Stromal cell of bone marrow (primary cell): ENCODE measurements at regions not wholly inside any gene's neighbourhood (a gene's known extent, or its start where the extent isn't known, plus 50 kb on each side); places are given as distances from the start of the nearest gene placed in this dataset.
"Not testable (repeated sequence)": the region's sequence is repeated elsewhere in the genome, so short reads cannot be mapped to it uniquely, and the experiment has no call there.

Source experiments
- DNase-seq: peaks from one replicate; pipeline ENCODE4 v3.0.0-alpha.2; 2012; ENCODE audit warnings: low read depth

- DNase-seq: not testable (repeated sequence)
Observed at GRCh38 chr3:16077146-16077545, 97.3 kb upstream of the GALNT15 start.

- DNase-seq: not testable (repeated sequence)
Observed at GRCh38 chr3:16077681-16078080, 96.8 kb upstream of the GALNT15 start.

- DNase-seq: peak; percentile 91
Observed at GRCh38 chr3:16079519-16079918, 95.0 kb upstream of the GALNT15 start.

- DNase-seq: no peak
Observed at GRCh38 chr3:16081661-16082060, 92.8 kb upstream of the GALNT15 start.

- no peak for DNase-seq
Observed at GRCh38 chr3:16084887-16085286, 89.6 kb upstream of the GALNT15 start.

- no peak for DNase-seq
Observed at GRCh38 chr3:16085410-16085809, 89.1 kb upstream of the GALNT15 start.

- no peak for DNase-seq
Observed at GRCh38 chr3:16085884-16086608, 88.4 kb upstream of the GALNT15 start.

GRCh38 chr3:16086690-16087089, 87.8 kb upstream of the GALNT15 start:
- no peak for DNase-seq

GRCh38 chr3:16088496-16088895, 86.0 kb upstream of the GALNT15 start:
- DNase-seq: peak; percentile 57

- no peak for DNase-seq
Observed at GRCh38 chr3:16089521-16089920, 85.0 kb upstream of the GALNT15 start.

- peak; percentile 95 for DNase-seq
Observed at GRCh38 chr3:16090024-16090423, 84.5 kb upstream of the GALNT15 start.

GRCh38 chr3:16090706-16091105, 83.8 kb upstream of the GALNT15 start:
- no peak for DNase-seq

- DNase-seq: no peak
Observed at GRCh38 chr3:16092923-16093322, 81.6 kb upstream of the GALNT15 start.

- no peak for DNase-seq
Observed at GRCh38 chr3:16101295-16102186, 72.9 kb upstream of the GALNT15 start.

GRCh38 chr3:16102187-16102561, 72.3 kb upstream of the GALNT15 start:
- no peak for DNase-seq

GRCh38 chr3:16102905-16103364, 71.5 kb upstream of the GALNT15 start:
- DNase-seq: peak; percentile 87

GRCh38 chr3:16103472-16103871, 71.0 kb upstream of the GALNT15 start:
- peak; percentile 76 for DNase-seq

- no peak for DNase-seq
Observed at GRCh38 chr3:16104156-16104555, 70.3 kb upstream of the GALNT15 start.

GRCh38 chr3:16106050-16106449, 68.4 kb upstream of the GALNT15 start:
- DNase-seq: no peak

GRCh38 chr3:16108424-16108823, 66.1 kb upstream of the GALNT15 start:
- DNase-seq: no peak

GRCh38 chr3:16109929-16110328, 64.6 kb upstream of the GALNT15 start:
- no peak for DNase-seq

GRCh38 chr3:16112910-16113504, 61.5 kb upstream of the GALNT15 start:
- peak; percentile 88 for DNase-seq

- peak; percentile 86 for DNase-seq
Observed at GRCh38 chr3:16113704-16114103, 60.8 kb upstream of the GALNT15 start.
